Type B pancreatic cell (in vitro differentiated cells): ENCODE measurements at regions not wholly inside any gene's neighbourhood (a gene's known extent, or its start where the extent isn't known, plus 50 kb on each side); places are given as distances from the start of the nearest gene placed in this dataset.
A peak's percentile ranks its signal among the peaks of the same experiment; 100 is the strongest.

Source experiments
- DNase-seq: peaks from one replicate; pipeline ENCODE4 v3.0.0; 2021; ENCODE audit warnings: mixed read lengths; ENCODE audit not compliant: unreplicated experiment; ENCODE audit errors: extremely low spot score
- H3K27ac Mint-ChIP-seq: 2 replicates; pipeline ENCODE4 v1.8.0; 2021; ENCODE audit warnings: mild to moderate bottlenecking, mixed read lengths
- H3K27me3 Mint-ChIP-seq: 2 replicates; pipeline ENCODE4 v1.8.0; 2021; ENCODE audit warnings: mixed read lengths
- H3K36me3 Mint-ChIP-seq: 2 replicates; pipeline ENCODE4 v1.8.0; 2021; ENCODE audit warnings: mixed read lengths
- H3K4me1 Mint-ChIP-seq: one replicate; pipeline ENCODE4 v1.8.0; 2021; ENCODE audit warnings: mixed read lengths; ENCODE audit not compliant: unreplicated experiment
- H3K4me3 Mint-ChIP-seq: 2 replicates; pipeline ENCODE4 v1.8.0; 2021; ENCODE audit warnings: mild to moderate bottlenecking, mixed read lengths
- H3K9me3 Mint-ChIP-seq: 2 replicates; pipeline ENCODE4 v1.8.0; 2021; ENCODE audit warnings: mixed read lengths
- TF ChIP-seq, protein P1 (sequence below): fragments of 200-600 bp; sonication (generic); conservative IDR thresholded peaks from 2 replicates; pipeline ENCODE4 v1.5.0; 2021; ENCODE audit warnings: antibody characterized with exemption, mild to moderate bottlenecking

- Mint-ChIP-seq H3K9me3 (no peaks in the 10 kb centered on the region), H3K27ac (no peak overlapping the region), H3K4me1 (peaks cover 12% of the 10 kb centered on the region), H3K27me3 (peaks cover 4% of the 10 kb centered on the region), H3K36me3 (no peaks in the 10 kb centered on the region), H3K4me3 (no peak overlapping the region)
- DNase-seq = no peak
- TF ChIP-seq, protein P1, sequence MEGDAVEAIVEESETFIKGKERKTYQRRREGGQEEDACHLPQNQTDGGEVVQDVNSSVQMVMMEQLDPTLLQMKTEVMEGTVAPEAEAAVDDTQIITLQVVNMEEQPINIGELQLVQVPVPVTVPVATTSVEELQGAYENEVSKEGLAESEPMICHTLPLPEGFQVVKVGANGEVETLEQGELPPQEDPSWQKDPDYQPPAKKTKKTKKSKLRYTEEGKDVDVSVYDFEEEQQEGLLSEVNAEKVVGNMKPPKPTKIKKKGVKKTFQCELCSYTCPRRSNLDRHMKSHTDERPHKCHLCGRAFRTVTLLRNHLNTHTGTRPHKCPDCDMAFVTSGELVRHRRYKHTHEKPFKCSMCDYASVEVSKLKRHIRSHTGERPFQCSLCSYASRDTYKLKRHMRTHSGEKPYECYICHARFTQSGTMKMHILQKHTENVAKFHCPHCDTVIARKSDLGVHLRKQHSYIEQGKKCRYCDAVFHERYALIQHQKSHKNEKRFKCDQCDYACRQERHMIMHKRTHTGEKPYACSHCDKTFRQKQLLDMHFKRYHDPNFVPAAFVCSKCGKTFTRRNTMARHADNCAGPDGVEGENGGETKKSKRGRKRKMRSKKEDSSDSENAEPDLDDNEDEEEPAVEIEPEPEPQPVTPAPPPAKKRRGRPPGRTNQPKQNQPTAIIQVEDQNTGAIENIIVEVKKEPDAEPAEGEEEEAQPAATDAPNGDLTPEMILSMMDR = no peak
Observed at GRCh38 chr13:40176242-40176641, 490.2 kb downstream of the FOXO1 start.

DNA sequence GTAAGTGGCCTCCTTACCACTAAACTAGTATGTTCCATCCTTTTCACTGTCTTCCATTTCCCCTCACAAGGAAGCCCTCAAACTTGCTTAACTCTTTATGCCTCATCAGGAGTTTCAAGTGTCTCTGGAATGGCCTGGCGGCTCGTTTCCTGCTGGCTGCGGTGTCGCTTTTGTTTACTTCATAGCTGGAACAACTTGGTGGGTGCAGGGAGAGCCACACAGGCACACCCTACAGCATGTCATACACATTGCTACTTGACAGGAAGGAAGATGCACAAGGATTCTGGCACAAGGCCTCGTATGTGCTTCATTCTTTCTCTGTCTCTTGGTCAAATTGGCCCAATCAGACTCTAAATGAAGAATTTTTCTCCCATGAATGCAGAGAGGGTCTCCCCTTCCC lies 488.3 kb downstream of the FOXO1 start:
- no peaks in the 10 kb centered on the region for H3K9me3 Mint-ChIP-seq
- TF ChIP-seq, protein P1 = no peak
- H3K27me3 Mint-ChIP-seq = peaks cover 4% of the 10 kb centered on the region

GRCh38 chr13:40179445-40180281 lies 486.8 kb downstream of the FOXO1 start:
- H3K27me3 Mint-ChIP-seq = peaks cover 4% of the 10 kb centered on the region
- H3K4me3 Mint-ChIP-seq = no peak overlapping the region
- peaks cover 12% of the 10 kb centered on the region for H3K4me1 Mint-ChIP-seq

More for the DNA sequence above, 488.3 kb downstream of the FOXO1 start:
- no peak for DNase-seq
- Mint-ChIP-seq H3K4me1 (peaks cover 12% of the 10 kb centered on the region), H3K4me3 (no peak overlapping the region), H3K27ac (no peak overlapping the region), H3K36me3 (no peaks in the 10 kb centered on the region)

DNA sequence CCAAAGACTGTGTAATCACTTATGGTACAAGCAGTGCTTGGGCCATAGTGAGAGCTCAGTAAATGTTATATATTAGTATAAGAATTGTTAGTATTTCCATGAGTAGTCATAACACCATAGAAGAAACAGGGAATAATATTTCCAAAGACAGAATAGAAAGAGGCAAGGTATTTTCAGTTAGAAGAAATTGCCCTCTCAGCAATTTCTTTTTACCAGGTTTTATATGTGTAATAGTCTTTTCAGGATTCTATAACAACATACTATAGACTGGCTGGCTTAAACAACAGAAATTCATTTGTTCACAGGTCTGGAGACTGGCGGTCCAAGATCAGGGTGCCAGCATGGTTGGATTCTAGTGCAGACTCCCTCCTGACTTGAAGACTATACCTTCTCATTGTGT lies 485.7 kb downstream of the FOXO1 start:
- Mint-ChIP-seq H3K27me3 (no peaks in the 10 kb centered on the region), H3K36me3 (no peaks in the 10 kb centered on the region), H3K27ac (no peak overlapping the region), H3K4me1 (peaks cover 12% of the 10 kb centered on the region), H3K4me3 (no peak overlapping the region), H3K9me3 (peaks cover 6% of the 10 kb centered on the region)
- TF ChIP-seq, protein P1 = no peak
- no peak for DNase-seq

More at GRCh38 chr13:40179445-40180281, 486.8 kb downstream of the FOXO1 start:
- TF ChIP-seq, protein P1 = no peak
- no peaks in the 10 kb centered on the region for H3K36me3 Mint-ChIP-seq
- no peak for DNase-seq
- peak overlapping the region; percentile 17 for H3K27ac Mint-ChIP-seq
- H3K9me3 Mint-ChIP-seq = no peaks in the 10 kb centered on the region

GRCh38 chr13:40181203-40181845 lies 485.1 kb downstream of the FOXO1 start:
- peaks cover 6% of the 10 kb centered on the region for H3K9me3 Mint-ChIP-seq
- TF ChIP-seq, protein P1 = no peak
- peaks cover 12% of the 10 kb centered on the region for H3K4me1 Mint-ChIP-seq
- no peaks in the 10 kb centered on the region for H3K36me3 Mint-ChIP-seq
- H3K27ac Mint-ChIP-seq = peak overlapping the region; percentile 63
- no peaks in the 10 kb centered on the region for H3K27me3 Mint-ChIP-seq
- DNase-seq = no peak
- H3K4me3 Mint-ChIP-seq = no peak overlapping the region
